ENCODE measurements at regions not wholly inside any gene's neighbourhood (a gene's known extent, or its start where the extent isn't known, plus 50 kb on each side); places are given as distances from the start of the nearest gene placed in this dataset.

GRCh38 chr5:155556700-155557099 lies 543.1 kb downstream of the KIF4B start:
- TF ChIP-seq CTCF (IDR thresholded peaks at IDR 0.05; ENCODE audit: borderline replicate concordance, extremely low read depth, low read length, poor library complexity, severe bottlenecking) (no peak), EZH2 (IDR thresholded peaks at IDR 0.05; ENCODE audit: borderline replicate concordance, low read depth, low read length, severe bottlenecking) (no peak)

Data from DND-41 (cell line).